Right lobe of liver (tissue), 4 donors: ENCODE measurements at regions not wholly inside any gene's neighbourhood (a gene's known extent, or its start where the extent isn't known, plus 50 kb on each side); places are given as distances from the start of the nearest gene placed in this dataset.

Experiments used
- CTCF ChIP-seq, 4 donors: fragments of 200-600 bp in 3 of 4; fragments of 450-650 bp in 1 of 4; IDR thresholded peaks; one replicate each; pipeline versions ENCODE4 v1.5.1 to v1.8.0; 2016 to 2022; ENCODE audit warnings: antibody characterized with exemption in 4 of 4, mild to moderate bottlenecking in 2 of 4
- POLR2A ChIP-seq: fragments of 450-650 bp; IDR thresholded peaks from one replicate; pipeline ENCODE4 v1.6.1; 2017; ENCODE audit warnings: antibody characterized with exemption, mild to moderate bottlenecking
- donor health status: DM: no; HTN: no; CAD: no.
- donor health status: DM: no; HTN: no; CAD: no.
- donor health status: DM: no; HTN: yes; CAD: no.

DNA sequence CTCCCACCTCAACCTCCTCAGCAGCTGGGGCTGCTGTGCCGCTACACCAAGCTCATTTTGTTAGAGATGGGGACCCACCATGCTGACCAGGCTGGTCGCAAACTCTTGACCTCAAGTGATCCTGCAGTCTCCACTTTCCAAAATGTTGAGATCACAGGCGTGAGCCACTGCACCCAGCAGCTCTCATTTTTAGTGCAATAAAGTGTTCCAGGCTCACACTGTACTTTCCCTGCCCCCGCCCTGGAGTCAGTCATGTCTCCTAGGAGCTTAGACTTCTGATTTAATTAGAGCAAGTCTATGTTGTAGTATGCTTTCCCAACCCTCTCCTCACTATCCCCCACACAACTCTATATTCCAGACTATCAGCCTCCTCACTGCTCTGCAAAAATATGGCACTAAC, 238.0 kb upstream of the ACTBL2 start:
- TF ChIP-seq CTCF (IDR thresholded peaks at IDR 0.05), result no peak
- TF ChIP-seq POLR2A, result no peak
